ENCODE measurements at regions not wholly inside any gene's neighbourhood (a gene's known extent, or its start where the extent isn't known, plus 50 kb on each side); places are given as distances from the start of the nearest gene placed in this dataset.
"Not testable (repeated sequence)": the region's sequence is repeated elsewhere in the genome, so short reads cannot be mapped to it uniquely, and the experiment has no call there.

- not testable (repeated sequence) for TF ChIP-seq CTCF (IDR thresholded peaks at IDR 0.05 in 8 of 11, conservative IDR thresholded peaks at IDR 0.05 in 3 of 11); POLR2A (IDR thresholded peaks at IDR 0.05)
Measured at GRCh38 chr2:87567093-87567492, 180.8 kb upstream of the PLGLB2 start.

Measured in spleen (tissue), 7 donors.